ENCODE measurements at regions not wholly inside any gene's neighbourhood (a gene's known extent, or its start where the extent isn't known, plus 50 kb on each side); places are given as distances from the start of the nearest gene placed in this dataset.

GRCh38 chr20:7432612-7433011 is 507.6 kb downstream of the HAO1 start:
- no peak for DNase-seq

- DNase-seq, result no peak
These were observed 502.9 kb downstream of the HAO1 start for GRCh38 chr20:7437311-7437710.

- DNase-seq, result no peak
These were observed 491.0 kb downstream of the HAO1 start for GRCh38 chr20:7449269-7449668.

- no peak for DNase-seq
These were observed 487.4 kb downstream of the HAO1 start for GRCh38 chr20:7452890-7453289.

DNA sequence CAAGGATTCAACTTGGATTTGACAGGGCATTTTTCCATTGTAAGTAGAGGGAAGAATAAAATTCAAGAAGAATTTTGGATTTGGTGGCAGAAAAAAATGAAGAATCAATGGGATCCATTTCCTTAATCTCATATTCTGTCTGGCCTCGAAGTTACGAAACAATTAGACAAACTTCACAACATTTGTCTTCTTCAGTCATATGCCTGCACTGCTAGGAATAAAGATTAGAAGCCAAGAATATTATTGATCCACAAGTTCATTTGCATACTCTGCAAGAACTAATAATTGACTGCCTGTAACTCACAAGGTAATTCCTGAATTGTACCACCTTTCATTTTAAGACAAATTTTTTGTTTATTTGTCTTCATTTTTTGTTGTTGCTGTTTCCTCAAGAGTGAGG is 486.2 kb downstream of the HAO1 start:
- no peak for DNase-seq

DNA sequence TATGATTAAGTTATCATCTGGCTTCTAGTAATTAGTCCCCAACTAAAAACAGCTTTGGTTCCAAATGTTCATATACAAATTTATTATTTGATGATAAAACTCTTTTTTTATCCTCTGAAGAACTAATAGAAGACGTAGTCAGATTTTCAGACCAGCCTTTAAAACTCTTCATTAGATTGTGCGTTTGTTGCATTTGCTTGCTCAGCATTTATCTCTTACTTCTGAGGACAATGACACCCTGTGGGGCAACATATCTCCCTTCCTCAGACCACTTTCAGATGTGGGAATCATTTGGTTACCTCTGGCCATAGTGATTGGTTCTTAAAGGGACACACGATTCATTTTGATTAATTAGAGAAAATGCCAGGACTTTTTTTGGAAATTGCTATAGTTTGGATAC is 481.8 kb downstream of the HAO1 start:
- no peak for DNase-seq

DNA sequence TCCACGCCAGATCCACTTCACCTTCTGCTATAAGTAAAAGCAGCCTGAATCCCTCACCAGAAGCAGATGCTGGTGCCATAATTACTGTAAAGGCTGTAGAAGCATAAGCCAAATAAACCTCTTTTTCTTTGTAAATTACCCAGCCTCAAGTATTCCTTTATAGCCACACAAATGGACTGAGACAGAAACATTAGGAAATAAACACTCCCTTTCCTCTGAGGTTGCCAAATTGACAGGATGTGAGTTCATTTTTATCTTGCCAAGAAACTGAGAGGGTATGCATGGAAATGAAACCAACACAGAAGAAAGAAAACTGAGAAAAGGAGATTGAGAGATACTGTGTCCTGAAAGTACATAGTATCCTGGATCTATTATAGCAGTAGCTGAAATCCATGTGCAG is 481.2 kb downstream of the HAO1 start:
- DNase-seq, result no peak

DNA sequence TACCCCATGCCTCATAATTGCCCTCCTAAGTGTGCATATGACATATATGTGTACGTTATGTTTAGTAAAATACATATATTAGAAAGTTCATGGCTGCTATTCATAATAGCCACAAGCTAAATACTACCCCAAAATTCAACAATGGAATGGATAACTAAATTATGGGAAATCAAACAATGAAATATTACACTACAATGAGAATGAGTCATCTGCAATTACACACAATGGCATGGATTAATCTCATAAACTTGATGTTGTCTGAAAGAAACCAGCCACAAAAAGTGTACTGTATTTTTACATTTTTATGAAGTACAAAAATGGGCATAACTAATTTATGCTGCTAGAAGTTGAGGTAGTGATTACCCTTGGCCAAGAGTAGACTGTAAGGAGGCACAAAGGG is 477.0 kb downstream of the HAO1 start:
- DNase-seq, result no peak

GRCh38 chr20:7470912-7471311 is 469.3 kb downstream of the HAO1 start:
- DNase-seq, result peak; percentile 2

- no peak for DNase-seq
These were observed 450.0 kb downstream of the HAO1 start for GRCh38 chr20:7490288-7490687.

DNA sequence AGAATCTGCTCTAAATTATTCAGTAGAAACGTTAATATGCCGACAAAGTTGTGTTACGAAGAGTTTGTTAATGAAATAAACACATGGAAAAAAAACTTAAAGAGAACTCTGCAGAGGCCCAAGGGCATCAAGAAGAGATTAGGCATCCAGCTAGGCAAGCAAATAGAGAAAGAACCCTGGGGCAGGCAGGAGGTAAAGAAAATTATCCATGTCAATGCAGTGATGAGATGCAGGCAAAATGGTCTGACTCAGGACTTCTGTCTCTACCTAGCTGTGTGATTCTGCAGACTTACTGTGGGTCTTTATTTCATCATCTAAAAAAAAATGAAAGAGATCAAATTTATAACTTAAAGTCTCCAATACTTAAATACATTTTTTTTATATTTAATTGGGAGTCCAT is 448.0 kb downstream of the HAO1 start:
- DNase-seq, result no peak

- DNase-seq, result no peak
These were observed 446.9 kb downstream of the HAO1 start for GRCh38 chr20:7493311-7493710.

- DNase-seq, result no peak
These were observed 443.8 kb downstream of the HAO1 start for GRCh38 chr20:7496394-7496991.

- DNase-seq, result no peak
These were observed 442.3 kb downstream of the HAO1 start for GRCh38 chr20:7497985-7498384.

- DNase-seq, result no peak
These were observed 441.1 kb downstream of the HAO1 start for GRCh38 chr20:7499201-7499600.

DNA sequence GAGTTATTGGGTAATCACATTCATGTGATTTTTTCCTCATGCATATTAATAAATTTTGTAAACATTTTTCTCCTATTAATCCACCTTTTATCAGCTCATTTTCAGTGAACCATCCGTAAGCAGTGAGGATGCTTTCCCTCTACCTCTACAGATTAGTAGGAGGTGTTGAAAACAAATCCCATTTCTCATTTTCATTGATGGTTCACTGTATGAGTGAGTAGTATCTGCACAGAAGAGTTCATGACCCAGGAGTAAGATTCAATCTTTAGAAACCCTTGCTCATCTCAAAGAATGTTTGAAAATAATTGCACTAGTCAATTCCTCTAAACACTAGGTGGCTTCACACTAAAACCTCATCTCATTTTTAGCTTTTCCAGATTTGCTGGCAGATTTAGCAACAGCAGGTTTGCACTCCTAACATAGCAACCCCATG is 440.0 kb downstream of the HAO1 start:
- DNase-seq, result no peak

- no peak for DNase-seq
These were observed 436.8 kb downstream of the HAO1 start for GRCh38 chr20:7503501-7503900.

- peak; percentile 80 for DNase-seq
These were observed 435.0 kb downstream of the HAO1 start for GRCh38 chr20:7505152-7505834.

DNA sequence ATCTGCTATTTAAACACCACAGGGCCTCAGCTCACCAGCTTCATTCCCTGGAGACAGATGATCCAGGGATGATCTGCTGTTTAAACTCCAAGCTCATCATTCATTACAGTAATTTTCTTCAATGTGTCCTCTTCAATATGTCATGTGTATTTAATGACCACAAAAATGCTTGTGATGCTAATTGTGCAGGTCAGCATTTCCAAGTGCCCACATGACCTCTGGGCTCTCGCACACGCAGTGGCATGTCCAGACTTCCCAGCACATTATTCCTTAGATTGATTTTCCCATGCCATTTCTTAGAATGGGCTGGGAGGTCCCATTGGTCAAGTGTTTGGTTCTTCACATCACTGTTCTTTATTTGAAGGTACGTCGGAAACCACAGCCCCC is 434.4 kb downstream of the HAO1 start:
- no peak for DNase-seq

DNA sequence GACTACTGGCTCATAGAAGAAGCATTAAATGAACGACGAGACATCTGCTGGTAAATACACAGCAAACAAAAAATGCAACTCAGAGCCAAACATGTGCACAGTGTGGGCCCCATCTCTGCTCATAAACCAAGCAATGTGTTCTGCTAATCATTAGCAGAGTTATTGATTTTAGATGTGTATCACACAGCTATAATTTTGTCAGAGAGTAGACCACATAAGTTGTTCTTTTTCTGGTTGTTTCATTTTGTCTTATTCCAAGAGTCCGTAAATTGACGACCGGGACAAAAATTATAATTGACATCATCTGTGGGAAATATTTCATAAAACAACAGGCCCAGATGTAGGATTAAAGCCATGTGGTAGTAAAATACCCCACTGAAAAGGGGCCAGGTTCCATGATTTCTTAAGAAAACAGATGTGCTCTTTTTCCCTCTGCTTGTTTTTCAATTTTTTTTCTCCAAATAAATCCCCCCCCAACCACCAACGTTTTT is 423.6 kb downstream of the HAO1 start:
- no peak for DNase-seq

DNA sequence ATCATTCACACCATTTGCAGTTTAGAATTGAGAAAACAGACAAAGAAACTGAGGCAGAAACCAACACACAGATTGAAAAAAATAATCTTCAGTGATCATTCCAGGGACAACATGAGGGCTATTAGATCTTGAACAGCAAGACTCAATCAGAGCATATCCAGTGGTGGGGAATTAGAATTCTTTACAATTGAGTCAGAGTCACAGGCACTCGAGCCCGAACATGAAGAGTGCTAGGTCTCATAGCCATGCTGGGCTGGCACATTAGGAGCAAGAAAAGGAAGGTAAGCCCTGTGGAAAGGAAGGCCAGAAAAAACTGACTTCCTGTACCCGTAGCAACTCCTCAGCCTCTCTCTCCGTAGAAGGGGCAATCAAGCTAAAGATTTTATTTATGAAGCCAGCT is 419.9 kb downstream of the HAO1 start:
- DNase-seq, result no peak

- DNase-seq, result no peak
These were observed 417.0 kb downstream of the HAO1 start for GRCh38 chr20:7523288-7523687.

DNA sequence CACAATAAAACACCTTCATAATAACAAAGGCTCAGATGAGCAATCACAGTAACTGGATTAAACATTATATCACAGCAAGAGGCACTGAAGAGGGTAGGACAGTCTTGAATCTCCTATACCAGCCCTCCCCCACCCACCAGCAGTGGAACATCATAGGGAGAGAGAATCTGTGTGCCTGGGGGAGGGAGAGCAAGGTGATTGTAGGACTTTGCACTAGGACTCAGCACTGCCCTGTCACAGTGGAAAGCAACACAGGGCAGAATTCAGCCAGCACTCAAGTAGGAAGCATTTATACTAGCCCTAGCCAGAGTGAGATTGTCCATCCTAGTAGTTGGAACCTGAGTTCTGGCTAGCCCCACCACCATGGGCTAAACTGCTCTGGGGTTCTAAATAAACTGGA is 400.2 kb downstream of the HAO1 start:
- DNase-seq, result no peak

- DNase-seq, result no peak
These were observed 399.3 kb downstream of the HAO1 start for GRCh38 chr20:7540923-7541322.

- no peak for DNase-seq
These were observed 369.2 kb downstream of the HAO1 start for GRCh38 chr20:7571101-7571500.

All from NCI-H82 (cell line).